ENCODE measurements at regions not wholly inside any gene's neighbourhood (a gene's known extent, or its start where the extent isn't known, plus 50 kb on each side); places are given as distances from the start of the nearest gene placed in this dataset.
A peak's percentile ranks its signal among the peaks of the same experiment; 100 is the strongest.

- Histone ChIP-seq H3K4me1 (peaks cover 2% of the 10 kb centered on the region), H3K36me3 (no peaks in the 10 kb centered on the region), H3K9me3 (no peaks in the 10 kb centered on the region), H3K4me3 (no peak overlapping the region), H3K27me3 (no peaks in the 10 kb centered on the region), H3K27ac (peak overlapping the region; percentile 86)
- peak; percentile 55 to 66 for TF ChIP-seq CTCF (IDR thresholded peaks at IDR 0.05)
- TF ChIP-seq POLR2AphosphoS5 (IDR thresholded peaks at IDR 0.05) = peak in 1 of 3 donors; percentile 95
- TF ChIP-seq POLR2A (IDR thresholded peaks at IDR 0.05) = no peak
- DNase-seq (ENCODE audit: low spot score in 2 of 2) = peak in 1 of 2 donors; percentile 66
- WGBS = 42% methylated on average over 6 of the region's 9 CpGs
Observed at GRCh38 chr6:137589067-137589848, 95.1 kb upstream of the OLIG3 start.

- DNase-seq (ENCODE audit: low spot score in 2 of 2) = no peak
- peaks cover 2% of the 10 kb centered on the region for H3K4me1 ChIP-seq
- TF ChIP-seq CTCF (IDR thresholded peaks at IDR 0.05) (no peak), EP300 (IDR thresholded peaks at IDR 0.05) (no peak)
- H3K27ac ChIP-seq = no peak overlapping the region
- no peak overlapping the region for H3K4me3 ChIP-seq
- no peaks in the 10 kb centered on the region for H3K9me3 ChIP-seq
- H3K27me3 ChIP-seq = no peaks in the 10 kb centered on the region
- no peaks in the 10 kb centered on the region for H3K36me3 ChIP-seq
Observed at GRCh38 chr6:137590684-137591083, 96.5 kb upstream of the OLIG3 start.

GRCh38 chr6:137601471-137601870 lies 107.3 kb upstream of the OLIG3 start:
- Histone ChIP-seq H3K4me1 (no peaks in the 10 kb centered on the region), H3K36me3 (no peaks in the 10 kb centered on the region), H3K9me3 (no peaks in the 10 kb centered on the region), H3K27ac (no peak overlapping the region), H3K4me3 (no peak overlapping the region), H3K27me3 (peaks cover 28% of the 10 kb centered on the region)
- 70% methylated on average over 4 of the region's 4 CpGs for WGBS
- no peak for DNase-seq (ENCODE audit: low spot score in 2 of 2)
- TF ChIP-seq EP300 (IDR thresholded peaks at IDR 0.05) (no peak), POLR2AphosphoS5 (IDR thresholded peaks at IDR 0.05) (no peak), POLR2A (IDR thresholded peaks at IDR 0.05) (no peak), CTCF (IDR thresholded peaks at IDR 0.05) (no peak)

- Histone ChIP-seq H3K4me1 (no peaks in the 10 kb centered on the region), H3K27ac (no peak overlapping the region), H3K9me3 (no peaks in the 10 kb centered on the region), H3K27me3 (peaks cover 28% of the 10 kb centered on the region), H3K36me3 (no peaks in the 10 kb centered on the region), H3K4me3 (no peak overlapping the region)
- 45% methylated on average over 9 of the region's 9 CpGs for WGBS
- DNase-seq (ENCODE audit: low spot score in 2 of 2) = no peak
- TF ChIP-seq POLR2A (IDR thresholded peaks at IDR 0.05) (no peak), POLR2AphosphoS5 (IDR thresholded peaks at IDR 0.05) (no peak), CTCF (IDR thresholded peaks at IDR 0.05) (no peak), EP300 (IDR thresholded peaks at IDR 0.05) (no peak)
Observed at GRCh38 chr6:137602313-137603197, 108.4 kb upstream of the OLIG3 start.

GRCh38 chr6:137610702-137611101 lies 116.5 kb upstream of the OLIG3 start:
- WGBS = 86% methylated on average over 2 of the region's 2 CpGs
- TF ChIP-seq POLR2AphosphoS5 (IDR thresholded peaks at IDR 0.05) (no peak), POLR2A (IDR thresholded peaks at IDR 0.05) (no peak)
- H3K36me3 ChIP-seq = no peaks in the 10 kb centered on the region

More at GRCh38 chr6:137610702-137611101, 116.5 kb upstream of the OLIG3 start:
- H3K9me3 ChIP-seq = peaks cover 9% of the 10 kb centered on the region
- H3K4me3 ChIP-seq = no peak overlapping the region
- no peaks in the 10 kb centered on the region for H3K4me1 ChIP-seq
- no peak for DNase-seq (ENCODE audit: low spot score in 2 of 2)
- H3K27ac ChIP-seq = no peak overlapping the region
- peaks cover 8% of the 10 kb centered on the region for H3K27me3 ChIP-seq
